Ishikawa (cell line): ENCODE measurements at regions not wholly inside any gene's neighbourhood (a gene's known extent, or its start where the extent isn't known, plus 50 kb on each side); places are given as distances from the start of the nearest gene placed in this dataset.
A peak's percentile ranks its signal among the peaks of the same experiment; 100 is the strongest.

Source experiments
- CEBPB ChIP-seq: IDR thresholded peaks from 2 replicates; pipeline ENCODE4 v1.6.1; 2012
- CREB1 ChIP-seq: IDR thresholded peaks from 2 replicates; pipeline ENCODE4 v1.6.1; 2012; ENCODE audit warnings: low read depth
- EGR1 ChIP-seq: IDR thresholded peaks from 2 replicates; pipeline ENCODE4 v1.6.1; 2012
- EP300 ChIP-seq: IDR thresholded peaks from 2 replicates; pipeline ENCODE4 v1.6.1; 2012; ENCODE audit warnings: borderline replicate concordance
- FOXM1 ChIP-seq: IDR thresholded peaks from 2 replicates; pipeline ENCODE4 v1.6.1; 2012; ENCODE audit warnings: low read depth, borderline replicate concordance
- MAX ChIP-seq: IDR thresholded peaks from 2 replicates; pipeline ENCODE4 v1.6.1; 2012
- NFIC ChIP-seq: IDR thresholded peaks from 2 replicates; pipeline ENCODE4 v1.6.1; 2012
- RAD21 ChIP-seq: IDR thresholded peaks from 2 replicates; pipeline ENCODE4 v1.6.1; 2012; ENCODE audit warnings: low read depth
- REST ChIP-seq: IDR thresholded peaks from 2 replicates; pipeline ENCODE4 v1.6.1; 2012; ENCODE audit warnings: low read depth, mild to moderate bottlenecking
- TAF1 ChIP-seq: IDR thresholded peaks from 2 replicates; pipeline ENCODE4 v1.6.1; 2012; ENCODE audit warnings: low read depth, mild to moderate bottlenecking
- TCF12 ChIP-seq: IDR thresholded peaks from 2 replicates; pipeline ENCODE4 v1.6.1; 2012; ENCODE audit warnings: low read depth
- TEAD4 ChIP-seq: IDR thresholded peaks from 2 replicates; pipeline ENCODE4 v1.6.1; 2012
- YY1 ChIP-seq: IDR thresholded peaks from 2 replicates; pipeline ENCODE4 v1.6.1; 2012; ENCODE audit warnings: low read depth
- ZBTB7A ChIP-seq: IDR thresholded peaks from 2 replicates; pipeline ENCODE4 v1.6.1; 2012; ENCODE audit warnings: low read depth
- TF ChIP-seq, protein P1 (sequence below): IDR thresholded peaks from 2 replicates; pipeline ENCODE4 v1.6.1; 2012

DNA sequence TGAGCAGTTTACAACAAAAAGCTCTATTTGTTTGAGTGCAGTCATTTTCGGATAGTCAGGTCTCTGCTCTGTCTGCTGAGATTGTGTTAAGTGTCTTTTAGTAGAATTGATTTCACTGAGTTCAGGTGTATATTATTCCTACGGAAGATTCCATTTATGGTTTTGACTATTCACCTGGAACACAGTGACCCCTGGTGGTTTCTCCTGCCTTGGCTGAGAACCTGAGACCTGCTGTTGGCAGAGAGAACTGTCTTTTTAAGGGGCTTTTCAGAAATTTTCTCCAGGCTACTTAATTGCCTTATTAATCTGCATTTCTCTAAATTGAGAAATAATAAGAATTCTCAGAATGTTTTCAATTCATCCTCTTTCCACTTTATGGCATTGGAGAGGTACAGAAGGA, 508.0 kb downstream of the TBC1D32 start:
- TF ChIP-seq, protein P1, sequence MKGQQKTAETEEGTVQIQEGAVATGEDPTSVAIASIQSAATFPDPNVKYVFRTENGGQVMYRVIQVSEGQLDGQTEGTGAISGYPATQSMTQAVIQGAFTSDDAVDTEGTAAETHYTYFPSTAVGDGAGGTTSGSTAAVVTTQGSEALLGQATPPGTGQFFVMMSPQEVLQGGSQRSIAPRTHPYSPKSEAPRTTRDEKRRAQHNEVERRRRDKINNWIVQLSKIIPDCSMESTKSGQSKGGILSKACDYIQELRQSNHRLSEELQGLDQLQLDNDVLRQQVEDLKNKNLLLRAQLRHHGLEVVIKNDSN: no peak
- TF ChIP-seq RAD21 (peak; percentile 62), EP300 (no peak)

DNA sequence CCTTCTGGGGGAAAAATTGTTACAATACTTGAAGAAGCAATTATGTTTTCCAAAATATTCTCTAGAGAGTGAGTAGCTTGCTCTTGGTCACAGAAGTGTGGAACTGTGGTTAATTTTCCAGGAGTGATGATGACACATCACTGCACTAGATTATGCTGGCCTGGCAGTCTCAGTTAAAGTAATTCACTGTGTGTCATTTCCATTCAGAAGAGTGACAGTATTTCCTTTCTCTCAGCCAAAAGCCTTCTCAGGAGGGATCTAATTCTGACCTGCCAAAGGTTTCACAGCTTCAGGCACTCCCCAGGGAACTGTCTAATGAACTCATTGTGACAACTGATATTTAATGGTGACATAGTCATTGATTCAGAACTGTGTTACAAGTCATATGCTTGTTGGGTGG, 517.5 kb downstream of the TBC1D32 start:
- TF ChIP-seq TAF1 (no peak), ZBTB7A (no peak), MAX (no peak), YY1 (no peak), FOXM1 (no peak), EGR1 (no peak), CREB1 (no peak), EP300 (no peak), CEBPB (no peak), RAD21 (no peak), REST (no peak), TEAD4 (no peak), TCF12 (no peak), NFIC (no peak)
- TF ChIP-seq, protein P1: no peak

- TF ChIP-seq EGR1: no peak
- no peak for TF ChIP-seq TAF1
- no peak for TF ChIP-seq NFIC
- TF ChIP-seq EP300: no peak
These were observed 529.0 kb downstream of the TBC1D32 start for GRCh38 chr6:120805276-120805675.

DNA sequence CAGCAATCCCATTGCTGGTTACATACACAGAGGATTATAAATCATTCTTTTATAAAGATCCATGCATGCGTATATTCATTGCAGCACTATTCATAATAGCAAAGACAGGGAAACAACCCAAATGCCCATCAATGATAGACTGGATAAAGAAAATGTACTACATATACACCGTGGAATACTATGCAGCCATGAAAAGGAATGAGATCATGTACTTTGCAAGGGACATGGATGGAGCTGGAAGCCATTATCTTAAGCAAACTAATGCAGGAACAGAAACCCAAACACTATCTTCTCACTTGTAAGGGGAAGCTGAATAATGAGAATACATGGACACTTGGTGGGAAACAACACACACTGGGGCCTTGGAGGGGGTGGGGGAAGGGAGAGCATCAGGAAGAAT, 529.7 kb downstream of the TBC1D32 start:
- TF ChIP-seq TCF12: no peak
- TF ChIP-seq MAX: no peak
- no peak for TF ChIP-seq RAD21
- TF ChIP-seq TEAD4: no peak

- TF ChIP-seq MAX: no peak
- TF ChIP-seq NFIC: no peak
- TF ChIP-seq CREB1: no peak
- no peak for TF ChIP-seq YY1
- no peak for TF ChIP-seq ZBTB7A
- TF ChIP-seq REST: no peak
- no peak for TF ChIP-seq FOXM1
These were observed 547.6 kb downstream of the TBC1D32 start for GRCh38 chr6:120786682-120787081.

- TF ChIP-seq RAD21 (no peak), MAX (no peak), NFIC (no peak), ZBTB7A (no peak), FOXM1 (no peak), CEBPB (no peak), EGR1 (no peak), EP300 (no peak), TEAD4 (no peak), YY1 (no peak), TAF1 (no peak), REST (no peak), TCF12 (no peak)
- TF ChIP-seq, protein P1: no peak
These were observed 548.0 kb downstream of the TBC1D32 start for GRCh38 chr6:120786256-120786655.
